Endothelial cell of umbilical vein (primary cell): ENCODE measurements at regions not wholly inside any gene's neighbourhood (a gene's known extent, or its start where the extent isn't known, plus 50 kb on each side); places are given as distances from the start of the nearest gene placed in this dataset.

Experiments
- EZH2 ChIP-seq: IDR thresholded peaks from 2 replicates; pipeline ENCODE4 v1.6.1; 2012; ENCODE audit warnings: borderline replicate concordance, low read depth, mild to moderate bottlenecking, moderate library complexity, low read length, inconsistent platforms; ENCODE audit not compliant: severe bottlenecking
- FOS ChIP-seq: IDR thresholded peaks from 2 replicates; pipeline ENCODE4 v1.6.1; 2011; ENCODE audit warnings: mild to moderate bottlenecking, low read length, moderate library complexity, borderline replicate concordance; ENCODE audit not compliant: insufficient read depth
- JUN ChIP-seq: IDR thresholded peaks from 2 replicates; pipeline ENCODE4 v1.6.1; 2011; ENCODE audit warnings: borderline replicate concordance, low read depth; ENCODE audit not compliant: insufficient read length, insufficient read depth
- MYC ChIP-seq: IDR thresholded peaks from one replicate; pipeline ENCODE4 v1.6.1; 2011; ENCODE audit warnings: mild to moderate bottlenecking, low read depth, low read length
- POLR2A ChIP-seq: IDR thresholded peaks from 2 replicates; pipeline ENCODE4 v1.6.1; 2012; ENCODE audit warnings: low read depth, mild to moderate bottlenecking, control low read depth, low read length
- POLR2AphosphoS5 ChIP-seq: IDR thresholded peaks from 2 replicates; pipeline ENCODE4 v1.6.1; 2012; ENCODE audit warnings: low read depth, mild to moderate bottlenecking, control low read depth, low read length, moderate library complexity; ENCODE audit not compliant: insufficient read depth
- TF ChIP-seq, protein P1 (sequence below), 2 donors: IDR thresholded peaks; 1 replicate in 1 of 2; 2 replicates in 1 of 2; pipeline ENCODE4 v1.5.1; 2011; ENCODE audit warnings: low read length in 2 of 2, mild to moderate bottlenecking in 2 of 2, moderate library complexity in 2 of 2, control low read depth in 1 of 2, inconsistent platforms in 1 of 2, low read depth in 1 of 2; ENCODE audit not compliant: insufficient read depth in 1 of 2; ENCODE audit errors: extremely low read depth in 1 of 2
- TF ChIP-seq, protein P2 (sequence below): IDR thresholded peaks from 2 replicates; pipeline ENCODE4 v1.6.1; 2011; ENCODE audit not compliant: insufficient read depth, insufficient read length

DNA sequence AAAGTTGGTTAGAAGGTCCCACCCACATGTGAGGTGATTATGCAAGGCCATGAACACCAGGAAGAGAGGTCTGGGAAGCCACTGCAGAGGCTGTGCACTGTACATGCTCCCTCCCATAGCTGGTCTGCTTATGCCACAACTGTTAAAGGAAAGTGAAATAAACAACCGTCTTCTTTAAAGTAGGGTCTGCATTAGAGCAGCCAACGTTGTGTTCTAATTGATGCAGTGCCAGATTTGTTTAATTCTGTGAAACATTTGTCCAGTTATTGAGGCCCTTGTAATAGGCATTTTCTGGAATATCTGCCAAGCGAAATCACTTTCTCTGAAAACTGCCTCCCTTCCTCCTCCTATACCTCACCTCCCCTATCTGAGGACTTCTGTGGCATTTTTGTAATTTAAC, 224.0 kb upstream of the LNX1 start:
- TF ChIP-seq, protein P1, sequence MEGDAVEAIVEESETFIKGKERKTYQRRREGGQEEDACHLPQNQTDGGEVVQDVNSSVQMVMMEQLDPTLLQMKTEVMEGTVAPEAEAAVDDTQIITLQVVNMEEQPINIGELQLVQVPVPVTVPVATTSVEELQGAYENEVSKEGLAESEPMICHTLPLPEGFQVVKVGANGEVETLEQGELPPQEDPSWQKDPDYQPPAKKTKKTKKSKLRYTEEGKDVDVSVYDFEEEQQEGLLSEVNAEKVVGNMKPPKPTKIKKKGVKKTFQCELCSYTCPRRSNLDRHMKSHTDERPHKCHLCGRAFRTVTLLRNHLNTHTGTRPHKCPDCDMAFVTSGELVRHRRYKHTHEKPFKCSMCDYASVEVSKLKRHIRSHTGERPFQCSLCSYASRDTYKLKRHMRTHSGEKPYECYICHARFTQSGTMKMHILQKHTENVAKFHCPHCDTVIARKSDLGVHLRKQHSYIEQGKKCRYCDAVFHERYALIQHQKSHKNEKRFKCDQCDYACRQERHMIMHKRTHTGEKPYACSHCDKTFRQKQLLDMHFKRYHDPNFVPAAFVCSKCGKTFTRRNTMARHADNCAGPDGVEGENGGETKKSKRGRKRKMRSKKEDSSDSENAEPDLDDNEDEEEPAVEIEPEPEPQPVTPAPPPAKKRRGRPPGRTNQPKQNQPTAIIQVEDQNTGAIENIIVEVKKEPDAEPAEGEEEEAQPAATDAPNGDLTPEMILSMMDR (IDR thresholded peaks at IDR 0.05; ENCODE audit: extremely low read depth in 1 of 2, insufficient read depth in 1 of 2, low read depth in 1 of 2, low read length in 2 of 2): no peak
- TF ChIP-seq POLR2AphosphoS5 (no peak), POLR2A (no peak), EZH2 (no peak), FOS (no peak), JUN (no peak), MYC (no peak)
- TF ChIP-seq, protein P2, sequence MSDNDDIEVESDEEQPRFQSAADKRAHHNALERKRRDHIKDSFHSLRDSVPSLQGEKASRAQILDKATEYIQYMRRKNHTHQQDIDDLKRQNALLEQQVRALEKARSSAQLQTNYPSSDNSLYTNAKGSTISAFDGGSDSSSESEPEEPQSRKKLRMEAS: no peak
